Suppressor macrophage (primary cell): ENCODE measurements at regions not wholly inside any gene's neighbourhood (a gene's known extent, or its start where the extent isn't known, plus 50 kb on each side); places are given as distances from the start of the nearest gene placed in this dataset.

Experiments used
- DNase-seq, 4 experiments: peaks; one replicate each; pipeline ENCODE4 v3.0.0-alpha.2; 2020 to 2022

DNA sequence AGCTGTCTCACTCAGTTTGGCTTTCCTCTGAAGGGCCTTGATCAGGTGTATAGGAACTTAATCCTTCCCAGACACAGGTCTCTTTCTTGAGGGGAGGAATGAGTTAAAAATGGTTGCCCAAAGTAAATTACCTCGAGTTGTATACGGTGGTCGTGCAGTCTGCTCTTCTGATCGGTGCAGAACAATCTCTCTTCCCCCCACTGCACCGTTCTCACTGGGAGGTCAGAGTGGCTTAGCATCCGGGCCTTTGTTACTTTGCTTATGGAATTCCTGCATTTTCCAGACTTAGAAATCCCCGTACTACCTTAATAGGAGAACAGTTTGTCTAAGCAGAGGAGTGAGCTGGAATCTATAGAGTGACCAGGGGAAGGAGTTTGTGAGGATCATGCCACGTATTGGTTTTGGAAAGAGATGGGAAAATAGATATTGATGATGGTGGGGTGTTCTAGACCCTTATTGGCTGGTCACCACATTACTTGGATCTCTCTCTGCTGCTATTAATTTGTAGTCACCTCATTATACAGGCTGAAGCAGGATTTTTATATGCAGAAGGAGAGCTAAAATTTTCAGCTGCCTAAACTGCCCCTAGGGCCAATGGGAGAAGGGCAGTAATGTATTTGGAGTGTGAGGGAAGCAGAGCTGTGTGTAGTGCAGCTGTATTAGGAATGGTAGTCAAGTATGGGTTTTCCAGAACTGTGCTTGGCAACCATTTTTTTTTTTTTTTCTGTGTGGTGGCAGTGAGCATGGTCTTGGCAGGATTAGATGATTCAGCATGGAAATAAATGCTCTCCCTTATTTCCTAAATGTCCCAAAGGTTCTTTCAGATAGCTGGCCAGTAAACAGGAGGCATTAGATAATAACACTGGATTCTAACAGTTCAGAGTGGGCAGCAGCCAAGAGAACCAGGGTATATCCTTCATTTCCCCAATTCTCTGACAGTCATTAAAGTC is 81.5 kb downstream of the NDUFS5 start:
- DNase-seq: no peak

DNA sequence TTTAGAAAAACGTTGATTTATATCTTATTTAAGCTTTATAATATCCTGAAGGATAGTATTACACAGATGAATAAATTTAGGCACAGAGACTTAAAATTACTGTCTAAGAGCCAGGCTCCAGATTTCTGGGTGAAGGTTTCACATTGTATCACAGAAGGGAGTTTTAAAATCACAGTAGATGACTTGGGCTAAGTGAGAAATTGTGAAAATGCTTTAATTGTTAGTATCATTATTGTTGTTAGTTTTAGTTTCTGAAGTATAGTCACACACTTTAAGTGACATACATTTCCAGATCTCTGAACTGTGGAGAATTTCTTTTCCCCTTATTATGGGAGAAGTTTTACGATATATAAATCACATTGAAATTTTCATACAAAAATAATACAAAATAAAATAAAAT is 83.5 kb downstream of the NDUFS5 start:
- DNase-seq: no peak

DNA sequence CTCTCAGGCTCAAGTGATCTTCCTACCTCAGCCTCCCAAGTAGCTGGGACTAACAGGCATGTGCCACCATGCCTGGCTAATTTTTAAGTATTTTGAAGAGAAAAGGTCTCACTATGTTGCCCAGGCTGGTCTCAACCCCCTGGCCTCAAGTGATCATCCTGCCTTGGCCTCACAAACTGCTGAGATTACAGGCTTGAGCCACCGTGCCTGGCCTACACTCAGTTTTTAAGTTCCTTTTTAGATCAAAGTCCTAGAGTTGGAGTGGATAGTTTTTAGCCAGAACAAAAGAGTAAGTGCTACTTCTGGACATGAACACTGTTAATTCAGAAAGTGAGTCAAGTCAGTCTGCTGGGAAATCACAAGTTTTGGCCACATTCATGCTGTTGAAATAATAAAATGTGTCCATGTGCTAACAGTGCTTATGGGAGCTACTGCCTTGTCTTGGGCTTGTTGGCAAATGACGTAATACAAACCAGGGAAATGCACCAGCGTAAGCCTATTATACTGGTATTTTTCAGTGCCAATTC is 84.2 kb downstream of the NDUFS5 start:
- peak; percentile 66 to 85 (median 68) for DNase-seq

DNA sequence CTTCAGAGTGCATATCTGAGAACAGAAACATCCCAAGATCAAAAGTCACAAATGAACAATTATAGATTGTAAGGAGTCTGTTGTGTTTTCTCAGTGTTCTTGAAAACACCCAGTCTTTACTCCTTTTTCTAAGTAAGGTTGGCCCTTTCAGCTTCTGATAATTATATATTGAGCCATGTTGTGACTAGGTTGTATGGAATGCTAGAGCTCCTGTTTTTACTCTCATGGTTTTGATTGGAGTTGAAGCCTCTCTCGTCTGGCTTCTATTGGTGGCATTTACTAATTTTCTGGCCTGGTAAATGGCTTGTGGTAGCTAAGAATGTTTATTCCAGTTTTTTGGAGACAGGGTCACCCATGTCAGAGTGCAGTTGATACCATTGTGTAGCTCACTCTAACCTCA is 84.7 kb downstream of the NDUFS5 start:
- no peak for DNase-seq

DNA sequence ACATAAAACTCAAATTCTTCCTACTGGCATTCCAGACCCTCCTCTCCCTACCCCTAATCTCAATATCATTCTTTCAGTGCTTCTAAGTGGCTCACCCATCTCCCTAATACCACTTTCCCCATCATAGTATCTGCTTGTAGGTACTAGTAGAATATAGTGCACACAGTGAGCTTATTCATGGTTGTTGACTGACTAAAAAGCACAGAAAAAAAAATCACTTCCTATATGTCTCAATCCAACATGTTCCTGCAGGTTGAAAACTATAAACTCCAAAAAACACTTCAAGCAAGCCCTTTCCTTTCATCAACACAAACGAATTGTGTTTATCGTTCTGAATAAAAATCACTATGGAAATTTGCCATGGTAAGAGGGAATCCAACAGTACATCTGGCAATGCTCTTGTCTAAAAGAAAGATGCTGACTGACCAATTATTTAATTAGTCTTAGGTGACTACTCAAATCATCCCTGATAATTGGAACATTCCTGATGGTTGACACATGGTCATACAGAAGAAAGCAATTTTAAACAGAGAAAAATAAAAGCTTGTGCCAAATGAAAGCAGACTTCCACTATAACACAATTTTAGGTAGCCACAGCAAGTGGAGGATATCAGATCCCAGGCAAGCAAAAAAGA is 87.1 kb downstream of the NDUFS5 start:
- no peak for DNase-seq

DNA sequence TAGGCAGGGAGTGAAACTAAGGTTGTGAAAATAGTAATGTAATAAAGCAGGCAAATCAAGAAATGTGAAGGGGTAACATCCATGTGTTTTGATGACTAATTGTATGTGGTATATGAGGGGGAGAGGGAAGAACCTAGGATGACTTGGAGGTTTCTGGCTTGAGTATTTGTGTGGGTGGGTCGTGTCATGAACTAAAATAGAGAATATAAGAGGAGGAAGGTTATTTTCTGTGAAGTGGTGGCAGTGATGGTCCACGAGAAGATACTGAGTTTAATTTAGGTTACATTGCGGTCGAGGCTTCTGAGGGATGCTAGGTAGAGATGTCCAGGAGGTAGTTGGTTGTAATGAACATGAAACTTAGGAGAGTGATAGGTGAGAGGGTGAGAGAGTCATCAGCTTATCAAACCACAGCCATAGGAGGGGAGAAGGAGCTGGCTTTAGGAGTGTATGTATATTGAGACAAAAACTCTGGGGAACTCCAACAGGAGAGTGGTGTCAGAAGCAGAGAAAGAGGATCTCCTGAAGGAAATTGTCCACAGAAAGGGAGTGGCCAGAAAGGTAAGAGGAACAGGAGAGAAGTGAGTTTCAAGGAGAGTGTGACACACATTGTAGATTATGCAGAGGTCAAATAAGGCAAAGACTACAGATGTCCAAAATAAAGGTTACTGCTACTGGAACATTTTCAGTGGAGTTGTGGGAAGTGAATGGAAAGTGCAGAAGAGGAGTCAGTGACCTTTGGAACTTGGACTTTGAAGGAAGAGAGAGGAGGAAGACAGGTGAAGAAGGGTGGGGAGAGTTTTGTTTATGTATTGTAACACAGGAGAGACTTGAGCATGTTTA is 89.0 kb upstream of the MACF1 start:
- DNase-seq: peak; percentile 55 to 90 (median 76)

DNA sequence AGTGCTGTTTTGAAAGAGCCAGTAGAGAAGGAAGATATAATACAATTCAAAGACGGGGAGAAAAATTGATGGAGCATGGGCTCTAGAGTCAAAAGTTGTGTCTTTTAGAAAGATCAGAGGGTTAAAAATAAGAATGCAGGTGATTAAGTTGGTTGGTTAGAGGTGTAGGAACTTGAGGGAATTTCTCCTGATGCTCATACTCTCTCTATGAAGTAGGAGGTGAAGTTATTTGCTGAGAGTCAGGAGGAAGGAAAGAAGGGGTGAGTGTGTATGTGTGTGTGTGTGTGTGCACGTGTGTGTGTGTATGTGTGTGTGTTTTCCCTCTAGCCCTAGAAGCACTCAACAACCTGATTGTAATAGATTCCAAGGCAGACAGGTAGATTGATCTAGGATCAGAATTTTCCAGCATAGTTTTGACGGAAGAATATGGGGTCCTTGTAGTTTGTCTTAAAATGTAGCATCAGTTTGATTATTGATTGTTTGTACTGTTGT is 88.3 kb upstream of the MACF1 start:
- DNase-seq: no peak

DNA sequence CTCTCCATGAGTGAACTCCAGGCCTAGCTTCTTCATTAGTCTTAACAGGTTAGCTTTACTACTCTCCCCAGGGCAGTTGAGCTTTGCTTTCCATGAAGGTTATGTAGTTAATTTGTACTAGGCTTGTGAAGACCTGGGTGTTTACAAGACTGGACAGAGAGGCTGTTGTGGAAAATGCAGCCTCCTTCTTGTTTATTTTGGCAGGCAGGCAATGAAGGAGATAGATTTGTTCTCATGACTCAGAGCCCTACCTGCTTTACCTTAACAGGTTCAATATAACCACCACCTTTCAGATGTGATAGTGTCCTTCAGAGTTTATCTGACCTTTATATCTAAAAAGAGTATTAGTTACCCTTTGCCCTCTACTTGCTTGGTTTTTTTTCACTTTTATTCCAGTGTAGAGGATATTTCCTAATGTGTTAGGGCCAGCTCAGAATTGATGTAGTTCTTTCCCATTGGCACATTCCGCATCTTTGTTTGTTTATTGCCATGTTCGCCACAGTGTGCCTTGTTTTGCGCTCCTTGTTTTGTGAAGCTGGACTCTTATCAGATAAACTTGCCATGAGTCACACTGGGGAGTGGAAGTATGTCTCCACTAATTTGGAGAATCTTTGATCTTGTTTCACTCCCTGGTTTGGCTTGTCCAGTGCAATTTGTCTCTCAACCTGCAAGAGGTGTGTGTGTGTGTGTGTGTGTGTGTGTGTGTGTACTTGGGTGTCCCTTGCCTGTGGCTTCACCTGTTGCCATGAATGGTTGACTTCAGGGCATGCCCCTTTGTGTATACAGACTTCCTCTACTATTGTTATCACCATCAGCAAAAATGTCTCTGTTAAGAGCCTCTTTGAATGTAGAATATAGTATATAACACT is 87.4 kb upstream of the MACF1 start:
- no peak for DNase-seq

DNA sequence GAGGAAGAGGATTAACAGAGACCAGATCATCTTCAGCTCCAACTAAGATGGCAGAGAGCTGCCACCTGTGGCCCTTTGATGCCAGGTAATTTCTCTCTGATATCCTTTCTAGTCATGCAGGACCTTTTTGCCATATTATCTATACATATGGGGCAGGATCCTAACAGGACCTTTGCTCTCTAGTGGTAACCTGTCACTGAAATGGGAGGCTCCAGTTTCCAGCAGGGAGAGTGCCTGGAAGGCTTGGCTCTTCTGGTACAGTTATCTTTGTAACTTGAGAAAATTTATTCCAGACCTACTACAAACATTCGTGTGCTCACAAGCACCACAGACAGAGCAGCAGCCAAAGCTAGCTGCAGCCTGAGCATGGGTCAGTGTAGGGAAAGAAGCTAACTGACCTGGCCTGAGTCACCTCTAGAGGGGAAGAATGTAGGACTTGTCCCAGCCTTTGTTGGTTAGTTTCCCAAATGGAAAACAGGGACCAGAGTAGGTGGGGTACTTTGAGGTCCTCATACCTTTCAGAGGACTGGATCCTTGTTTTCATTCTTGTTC is 86.5 kb upstream of the MACF1 start:
- no peak for DNase-seq

DNA sequence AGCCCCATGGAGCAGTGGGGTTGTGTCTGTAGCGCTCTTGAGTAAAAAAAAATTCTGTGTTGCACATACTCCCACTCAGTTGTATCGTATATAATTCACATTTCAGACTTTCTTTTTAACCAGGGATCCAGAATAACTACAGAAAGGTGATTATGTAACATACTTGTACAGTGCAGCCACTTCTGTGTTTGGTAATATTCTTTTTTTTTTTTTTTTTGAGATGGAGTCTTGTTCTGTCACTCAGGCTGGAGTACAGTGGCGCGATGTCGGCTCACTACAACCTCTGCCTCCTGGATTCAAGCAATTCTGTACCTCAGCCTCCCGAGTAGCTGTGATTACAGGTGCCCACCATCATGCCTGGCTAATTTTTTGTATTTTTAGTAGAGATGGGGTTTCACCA is 82.4 kb upstream of the MACF1 start:
- no peak for DNase-seq

DNA sequence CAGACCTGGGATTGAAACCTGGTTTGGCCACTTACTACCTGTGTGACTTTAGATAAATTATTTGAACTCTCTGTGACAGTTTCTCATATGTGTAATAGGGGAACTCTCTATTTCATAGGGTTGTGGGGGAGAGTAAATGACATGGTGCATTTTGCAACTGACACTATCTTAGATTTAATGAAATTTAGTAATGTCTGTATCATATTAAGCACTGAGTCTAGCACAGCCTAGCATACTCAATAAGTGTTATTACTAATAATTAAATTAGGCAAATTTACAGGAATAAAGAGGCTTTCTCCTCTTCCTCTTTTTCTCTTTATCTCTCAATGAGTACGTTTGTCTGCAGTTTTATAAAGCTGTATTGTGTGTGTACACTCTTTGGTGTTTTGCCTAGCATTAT is 80.2 kb upstream of the MACF1 start:
- no peak for DNase-seq

DNA sequence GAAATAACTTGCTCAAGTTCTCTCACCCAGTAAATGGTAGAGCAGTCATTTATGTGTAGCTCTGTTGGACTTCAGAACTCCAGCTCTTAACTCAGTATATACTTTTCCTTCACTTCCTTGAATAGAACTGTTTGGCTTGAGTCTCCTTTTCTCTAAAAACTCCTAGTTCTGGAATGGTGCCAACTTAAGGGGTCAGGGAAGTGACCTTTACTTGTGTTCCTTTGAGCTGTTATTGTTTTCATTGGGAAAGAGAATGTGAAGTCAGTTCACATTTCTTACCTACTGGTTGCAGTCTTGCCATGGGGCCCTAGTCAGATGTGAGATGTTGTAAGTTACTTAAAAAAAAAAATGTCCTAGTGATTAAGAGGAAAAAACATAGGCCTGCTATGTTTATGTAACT is 77.0 kb upstream of the MACF1 start:
- peak; percentile 32 to 79 (median 64) for DNase-seq

DNA sequence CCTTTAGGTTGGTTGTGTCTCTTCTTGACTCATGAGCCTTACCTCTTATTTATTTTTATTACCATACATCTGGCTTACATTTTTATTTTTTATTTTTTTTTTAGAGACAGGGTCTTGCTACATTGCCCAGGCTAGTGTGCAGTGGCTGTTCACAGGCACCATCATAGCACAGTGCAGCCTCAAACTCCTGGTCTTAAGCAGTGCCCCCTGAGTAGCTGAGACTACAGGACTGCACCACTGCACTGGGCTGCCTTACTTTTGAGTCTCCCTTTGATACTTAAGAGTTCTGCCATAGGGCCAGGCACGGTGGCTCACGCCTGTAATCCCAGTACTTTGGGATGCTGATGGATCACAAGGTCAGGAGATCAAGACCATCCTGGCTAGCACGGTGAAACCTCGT is 76.4 kb upstream of the MACF1 start:
- no peak for DNase-seq

DNA sequence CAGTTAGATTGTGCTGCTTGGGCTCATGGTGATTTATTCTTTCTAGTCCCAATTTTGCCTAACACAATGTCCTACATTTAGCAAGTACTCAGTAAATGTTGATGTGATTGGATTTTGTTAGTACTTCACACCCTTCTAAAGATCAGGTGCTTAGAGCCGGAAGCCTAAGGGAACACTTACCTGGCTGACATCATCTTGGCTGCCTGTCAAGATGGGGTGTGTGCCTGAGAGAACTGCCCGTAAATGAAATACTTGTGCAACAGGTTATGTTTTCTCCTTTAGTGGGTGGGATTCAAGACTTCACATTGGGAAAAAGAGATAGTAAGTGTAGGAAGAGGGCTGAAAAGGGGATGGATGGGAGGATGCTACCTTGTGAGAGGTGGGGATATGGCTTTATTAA is 75.5 kb upstream of the MACF1 start:
- DNase-seq: no peak

DNA sequence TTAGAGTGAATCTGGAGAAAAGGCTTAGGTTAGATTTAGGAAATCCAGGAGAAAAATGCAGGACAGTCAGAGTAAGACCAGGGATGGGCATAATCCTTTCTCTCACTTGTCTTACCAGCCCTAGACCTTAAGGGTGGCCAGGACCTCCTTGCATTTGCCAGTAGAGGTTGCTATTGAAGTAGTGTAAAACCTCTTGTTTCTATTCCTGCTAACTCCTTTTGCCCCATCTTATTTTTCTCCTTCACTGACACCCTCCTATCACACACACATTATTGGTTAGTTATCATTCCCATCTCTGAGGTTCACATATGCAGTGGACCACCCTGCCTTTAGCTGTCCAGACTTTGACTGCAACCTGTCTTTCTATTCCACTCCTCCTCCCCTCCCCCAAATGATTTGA is 75.0 kb upstream of the MACF1 start:
- peak in 2 of 4 experiments; percentile 13 to 20 for DNase-seq

DNA sequence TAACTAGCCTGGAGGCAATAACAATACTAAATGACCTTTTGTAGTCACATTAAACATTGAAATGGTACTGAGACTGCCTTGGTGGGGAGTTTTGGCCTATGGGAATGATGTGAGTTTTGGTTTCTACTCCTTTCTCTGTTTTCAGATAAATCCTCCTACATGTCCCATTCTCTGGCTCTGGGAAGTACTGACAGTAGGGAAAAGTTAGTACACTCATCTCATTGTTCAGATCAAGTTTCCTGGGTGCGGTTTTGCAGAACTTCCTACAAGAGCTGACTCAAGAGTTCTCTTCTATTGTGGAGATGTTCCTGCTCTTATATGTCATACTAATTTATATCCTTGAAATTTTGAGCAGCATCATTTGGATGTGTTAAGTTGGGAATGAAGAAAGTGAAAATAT is 74.2 kb upstream of the MACF1 start:
- DNase-seq: peak; percentile 38 to 60 (median 52)

DNA sequence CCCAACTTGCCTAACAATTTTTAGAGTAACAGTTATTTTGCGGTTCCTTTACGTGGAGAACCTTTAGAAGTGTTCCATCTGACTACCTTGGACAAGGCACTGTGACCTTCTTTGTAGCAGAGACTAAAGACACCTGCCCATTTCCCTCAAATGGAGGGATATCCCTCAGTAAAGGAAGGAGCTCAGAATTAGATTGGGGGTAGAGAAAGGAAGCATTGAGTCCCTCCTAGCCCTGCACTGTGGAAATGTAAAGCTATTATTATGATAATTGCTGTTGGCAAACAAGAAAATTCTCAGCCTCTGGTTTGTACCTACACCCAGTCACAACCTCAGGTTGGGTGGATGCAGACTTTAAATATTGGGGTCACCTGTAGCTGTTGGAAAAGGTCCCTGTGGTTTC is 72.6 kb upstream of the MACF1 start:
- no peak for DNase-seq

DNA sequence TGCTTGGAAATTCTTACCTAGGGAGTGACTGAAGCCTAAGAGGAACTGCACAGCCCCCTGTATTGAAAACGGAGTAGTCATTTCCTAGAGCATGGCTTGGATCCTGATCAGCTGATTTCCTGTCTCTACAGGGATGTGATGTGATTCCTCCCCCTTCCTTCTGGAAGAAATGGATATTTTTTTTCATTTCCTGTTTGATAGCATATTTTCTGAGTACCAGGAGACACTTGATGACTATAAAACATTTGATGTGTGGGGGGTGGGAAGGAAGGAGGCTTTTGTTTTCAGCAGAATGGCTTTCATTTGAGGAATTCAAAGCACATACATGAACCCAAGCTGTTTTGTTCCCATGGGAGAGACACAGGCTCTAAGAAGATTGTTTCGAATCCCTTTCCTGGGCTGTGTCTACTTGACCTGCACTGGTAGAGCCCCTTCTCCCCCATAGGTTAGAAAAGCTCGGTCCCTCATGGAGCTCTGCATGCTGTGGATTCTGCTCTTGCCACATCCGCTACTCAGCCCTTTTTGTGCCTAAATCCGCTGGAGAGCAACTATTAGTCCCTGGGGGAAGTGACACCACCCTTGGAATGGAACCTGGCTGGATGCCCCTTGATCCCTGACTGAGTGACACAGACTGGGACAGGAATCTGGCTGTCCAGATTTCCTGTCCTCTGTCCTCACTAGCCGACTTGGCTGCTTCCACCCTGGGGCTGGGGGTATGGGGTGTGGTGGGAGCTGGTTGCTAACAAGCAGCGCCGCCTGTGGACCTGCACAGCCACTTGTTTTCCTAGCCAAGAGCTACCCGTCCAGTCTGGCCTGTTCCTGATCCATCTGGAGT is 71.8 kb upstream of the MACF1 start:
- DNase-seq: peak in 1 of 4 experiments; percentile 21

DNA sequence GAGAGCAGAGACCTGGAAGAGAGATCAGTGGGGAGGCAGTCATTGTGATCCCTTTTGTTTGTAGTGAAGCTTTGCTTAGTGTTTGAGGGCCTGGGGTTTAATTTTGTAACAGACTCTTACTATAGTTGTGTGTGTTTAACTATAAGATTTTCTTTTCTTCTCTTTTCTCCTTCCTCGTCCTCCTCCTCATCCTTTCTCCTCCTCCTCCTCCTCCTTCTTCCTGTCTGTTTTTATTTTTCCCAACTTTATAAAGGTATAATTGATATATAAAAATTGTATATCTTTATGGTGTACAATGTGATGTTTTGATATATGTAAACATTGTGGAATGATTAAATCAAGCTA is 71.2 kb upstream of the MACF1 start:
- DNase-seq: no peak

DNA sequence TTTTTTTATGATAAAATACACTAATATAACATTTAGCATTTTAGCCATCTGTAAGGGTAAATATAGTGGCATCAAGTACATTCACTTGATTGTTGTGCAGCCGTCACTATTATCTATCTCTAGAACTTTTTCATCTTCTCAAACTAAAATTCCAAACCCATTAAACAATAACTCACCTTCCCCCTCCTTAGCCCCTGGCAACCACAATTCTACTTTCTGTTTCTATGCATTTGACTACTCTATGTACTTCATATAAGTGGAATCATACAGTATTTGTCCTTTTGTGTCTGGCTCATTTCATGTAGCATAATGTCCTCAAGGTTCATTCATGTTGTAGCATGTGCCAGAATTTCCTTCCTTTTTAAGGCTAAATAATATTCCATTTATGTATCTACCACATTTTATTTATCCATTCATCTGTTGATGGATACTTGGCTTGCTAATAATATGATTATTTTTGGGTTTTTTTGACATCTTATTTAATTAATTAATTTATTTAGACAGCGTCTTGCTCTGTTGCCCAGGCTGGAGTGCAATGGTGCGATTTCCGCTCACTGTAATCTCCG is 69.6 kb upstream of the MACF1 start:
- DNase-seq: no peak
